GM19351 (cell line): ENCODE measurements at regions not wholly inside any gene's neighbourhood (a gene's known extent, or its start where the extent isn't known, plus 50 kb on each side); places are given as distances from the start of the nearest gene placed in this dataset.
"Not testable (repeated sequence)": the region's sequence is repeated elsewhere in the genome, so short reads cannot be mapped to it uniquely, and the experiment has no call there.

Experiments used
- ATAC-seq: cut with Tn5 transposase; IDR thresholded peaks from one replicate; pipeline ENCODE4 v1.9.1; 2021; ENCODE audit warnings: mild to moderate bottlenecking, moderate library complexity; ENCODE audit not compliant: unreplicated experiment

GRCh38 chr22:46040471-46041465 is 63.8 kb upstream of the WNT7B start:
- ATAC-seq = no peak

DNA sequence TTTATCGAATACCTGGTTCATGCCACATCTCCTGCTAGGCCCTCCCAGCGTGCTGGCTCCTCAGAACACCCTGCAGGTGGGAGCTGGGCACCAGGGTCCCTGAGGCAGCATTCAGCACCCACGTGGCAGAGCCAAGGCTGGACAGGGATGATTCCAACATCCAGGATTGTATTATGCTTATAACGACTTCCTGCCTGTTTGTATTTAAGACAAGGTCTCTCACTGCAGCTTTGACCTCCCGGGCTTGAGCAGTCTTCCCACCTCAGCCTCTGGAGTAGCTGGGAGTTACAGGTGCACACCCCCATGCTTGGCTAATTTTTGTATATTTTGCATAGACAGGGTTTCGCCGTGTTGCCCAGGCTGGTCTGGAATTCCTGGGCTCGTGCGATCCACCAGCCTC is 64.7 kb upstream of the WNT7B start:
- ATAC-seq = no peak

- ATAC-seq = no peak
Observed at GRCh38 chr22:46042786-46043185, 65.8 kb upstream of the WNT7B start.

- ATAC-seq = no peak
Observed at GRCh38 chr22:46043339-46043738, 66.4 kb upstream of the WNT7B start.

DNA sequence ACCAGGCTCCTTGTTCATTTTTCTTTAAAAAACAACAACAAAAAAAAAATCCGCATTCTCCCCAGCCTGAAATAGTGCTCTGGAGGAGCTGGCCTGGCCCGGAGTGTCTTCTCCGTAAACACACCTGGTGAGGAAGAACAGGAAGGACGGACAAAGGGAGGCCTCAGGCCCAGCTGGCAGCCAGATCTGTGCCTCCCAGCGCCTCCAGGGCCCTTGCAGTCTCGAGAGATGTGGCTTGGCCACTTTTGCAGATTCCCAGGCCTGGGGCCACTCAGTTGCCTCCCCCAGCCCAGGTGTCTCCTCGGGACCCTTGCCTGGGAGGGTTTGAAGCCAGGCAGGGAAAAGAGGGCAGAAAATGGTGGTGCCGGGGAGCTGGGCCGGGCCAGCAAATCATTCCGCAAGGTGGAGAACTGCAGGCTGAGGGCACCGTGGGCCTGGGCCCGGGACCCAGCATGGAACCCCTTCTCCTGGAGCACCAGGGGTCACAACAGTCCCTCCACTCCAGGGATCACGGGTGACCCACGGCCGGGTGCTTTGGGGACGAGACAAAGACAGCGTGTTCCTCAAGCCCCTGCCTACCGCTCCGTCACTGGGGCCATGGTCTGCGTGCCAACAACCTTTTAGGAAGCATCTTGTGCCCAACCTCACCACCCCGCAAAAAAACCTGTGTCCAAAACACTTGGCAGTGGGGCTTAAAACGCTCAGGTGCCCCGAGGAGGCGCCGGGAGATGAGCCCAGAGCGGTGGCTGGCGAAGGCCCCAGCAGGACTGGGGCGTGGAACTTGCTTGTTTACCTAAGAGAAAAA is 67.1 kb upstream of the WNT7B start:
- ATAC-seq = no peak

DNA sequence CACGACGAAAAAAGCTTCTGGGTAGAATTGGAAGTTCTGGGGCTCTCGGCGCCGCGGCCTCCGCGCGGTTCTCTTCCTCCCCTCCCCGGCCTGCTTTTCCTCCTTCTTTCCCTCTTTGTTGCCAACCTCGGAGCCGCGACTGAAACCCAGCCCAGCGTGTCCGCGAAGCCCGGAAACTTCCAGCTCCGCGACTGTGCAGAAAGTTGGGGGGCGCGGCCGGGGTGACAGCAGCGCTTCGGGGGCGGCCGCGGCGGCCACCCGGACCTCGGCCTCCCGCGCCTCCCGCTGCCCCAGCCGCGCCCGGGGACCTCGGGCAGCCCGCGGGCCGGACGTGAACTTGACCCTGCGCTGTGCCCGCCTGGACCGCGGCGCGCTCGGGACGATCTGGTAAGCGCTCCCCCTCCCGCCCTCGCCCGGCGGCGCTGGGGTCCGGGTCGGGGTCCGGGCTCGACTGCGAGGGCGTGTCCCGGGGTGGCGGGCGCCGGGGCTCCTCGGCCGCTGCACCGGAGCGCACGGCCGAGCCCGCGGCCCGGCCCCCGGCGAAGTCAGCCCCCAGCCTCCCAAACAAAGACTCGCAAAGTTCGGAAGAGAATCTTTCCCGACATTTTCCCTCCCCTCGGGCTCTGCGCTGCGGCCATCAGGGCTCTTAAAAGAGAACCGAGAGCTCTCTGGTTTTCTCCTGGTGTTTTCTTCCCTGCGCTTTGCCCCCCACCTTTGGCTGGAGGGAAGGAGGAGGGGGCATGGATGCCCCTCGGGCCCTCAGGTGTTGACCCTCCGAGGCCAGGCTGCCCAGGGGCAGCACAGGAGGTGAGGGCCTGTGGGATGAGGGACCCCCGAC is 67.9 kb upstream of the WNT7B start:
- ATAC-seq = no peak

GRCh38 chr22:46045459-46046298 is 68.7 kb upstream of the WNT7B start:
- ATAC-seq = no peak

DNA sequence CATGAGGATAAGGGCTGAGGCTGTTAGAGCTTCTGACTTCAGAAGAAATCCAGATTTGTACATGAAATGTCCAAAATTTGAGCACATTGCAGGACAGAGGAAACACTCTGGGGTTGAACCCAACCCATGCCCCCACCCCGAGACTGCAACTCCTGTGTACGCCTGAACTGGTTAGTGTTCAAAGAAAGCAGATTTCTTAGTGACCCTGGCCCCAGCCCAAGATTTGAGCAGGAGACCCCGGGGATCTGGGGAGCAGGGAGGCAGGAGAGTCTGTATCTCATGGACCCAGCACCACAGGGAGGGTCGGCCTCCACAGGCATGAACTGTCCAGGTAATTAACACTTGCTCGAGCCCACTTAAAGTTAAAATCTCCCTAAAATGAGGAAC is 69.3 kb upstream of the WNT7B start:
- ATAC-seq = no peak

GRCh38 chr22:46047226-46047625 is 70.3 kb upstream of the WNT7B start:
- ATAC-seq = no peak

GRCh38 chr22:46047841-46048595 is 71.1 kb upstream of the WNT7B start:
- ATAC-seq = no peak

DNA sequence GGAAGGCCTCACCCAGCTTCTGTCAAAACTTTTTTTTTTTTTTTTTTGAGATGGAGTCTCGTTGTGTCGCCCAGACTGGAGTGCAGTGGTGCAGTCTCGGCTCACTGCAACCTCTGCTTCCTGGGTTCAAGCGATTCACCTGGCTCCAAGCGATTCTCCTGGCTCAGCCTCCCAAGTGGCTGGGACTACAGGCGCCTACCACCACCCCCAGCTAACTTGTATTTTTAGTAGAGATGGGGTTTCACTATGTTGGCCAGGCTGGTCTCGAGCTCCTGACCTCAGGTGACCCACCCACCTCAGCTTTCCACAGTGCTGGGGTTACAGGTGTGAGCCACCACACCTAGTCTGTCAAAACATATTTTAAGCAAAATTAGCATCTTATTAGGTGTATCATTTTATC is 71.7 kb upstream of the WNT7B start:
- not testable (repeated sequence) for ATAC-seq

GRCh38 chr22:46049726-46050450 is 72.9 kb upstream of the WNT7B start:
- no peak for ATAC-seq

- ATAC-seq = no peak
Observed at GRCh38 chr22:46050451-46050845, 73.5 kb upstream of the WNT7B start.

GRCh38 chr22:46050916-46051614 is 74.1 kb upstream of the WNT7B start:
- no peak for ATAC-seq

DNA sequence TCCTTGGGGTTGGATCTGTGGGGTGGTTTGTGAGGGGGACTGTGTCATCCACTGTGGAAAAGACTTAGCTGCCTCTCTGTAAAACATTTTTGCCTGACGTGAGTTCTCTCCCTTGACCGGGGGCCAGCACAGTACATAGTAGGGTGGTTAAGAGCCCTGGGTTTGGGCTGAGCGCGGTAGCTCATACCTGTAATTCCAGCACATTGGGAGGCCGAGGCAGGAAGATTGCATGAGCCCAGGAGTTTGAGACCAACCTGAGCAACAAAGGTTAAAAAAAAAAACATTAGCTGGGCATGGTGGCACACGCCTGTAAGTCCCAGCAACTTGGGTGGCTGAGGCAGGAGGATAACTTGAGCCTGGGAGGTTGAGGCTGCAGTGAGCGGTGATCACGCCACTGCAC is 74.7 kb upstream of the WNT7B start:
- no peak for ATAC-seq

GRCh38 chr22:46052331-46052771 is 75.4 kb upstream of the WNT7B start:
- ATAC-seq = no peak

DNA sequence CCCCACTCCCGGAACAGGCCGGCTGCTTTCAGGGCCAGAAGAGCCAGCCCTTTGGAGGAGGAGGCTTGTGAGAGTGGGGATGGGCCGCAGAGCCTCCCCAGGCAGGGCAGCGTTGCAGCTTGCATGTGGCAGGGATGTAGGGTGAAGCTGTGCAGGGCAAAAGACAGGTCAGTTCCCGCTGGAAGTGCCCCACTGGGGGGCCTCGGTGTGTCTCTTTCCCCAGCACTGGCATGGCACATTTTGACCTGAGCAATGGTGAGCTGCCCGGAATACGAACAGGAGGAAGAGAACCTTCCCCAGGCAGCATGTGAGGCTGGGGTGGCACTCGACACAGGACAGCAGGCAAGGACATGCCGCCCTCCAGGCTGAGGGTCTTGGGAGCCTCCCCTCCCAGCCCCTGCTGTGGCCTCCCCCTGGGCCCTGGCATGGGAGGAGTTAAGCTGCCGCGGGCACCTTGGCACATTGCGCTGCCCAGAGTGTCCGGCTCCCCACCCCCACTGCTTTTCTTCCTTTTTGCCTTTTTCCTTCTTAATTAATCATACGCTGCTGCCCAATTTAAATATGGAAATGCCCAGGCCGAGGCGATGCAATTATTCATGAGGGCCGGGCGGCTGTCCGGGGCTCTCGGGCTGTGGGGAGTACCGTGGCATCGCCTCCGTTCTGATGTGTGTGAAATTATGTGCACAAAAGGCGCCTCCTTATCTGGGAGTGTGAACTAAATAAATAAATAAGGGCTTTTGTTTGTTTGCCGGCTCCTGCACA is 76.0 kb upstream of the WNT7B start:
- ATAC-seq = no peak
